ENCODE measurements at regions not wholly inside any gene's neighbourhood (a gene's known extent, or its start where the extent isn't known, plus 50 kb on each side); places are given as distances from the start of the nearest gene placed in this dataset.
"Not testable (repeated sequence)": the region's sequence is repeated elsewhere in the genome, so short reads cannot be mapped to it uniquely, and the experiment has no call there.

GRCh38 chr20:57812632-57813031 is 102.8 kb upstream of the PMEPA1 start:
- not testable (repeated sequence) for TF ChIP-seq CTCF, POLR2A, POLR2AphosphoS5 (IDR thresholded peaks at IDR 0.05)

All from breast epithelium (tissue), 3 donors.